CD4-positive, alpha-beta T cell treated with Interferon alpha-2 for 1 hour (primary cell): ENCODE measurements at regions not wholly inside any gene's neighbourhood (a gene's known extent, or its start where the extent isn't known, plus 50 kb on each side); places are given as distances from the start of the nearest gene placed in this dataset.
"Not testable (repeated sequence)": the region's sequence is repeated elsewhere in the genome, so short reads cannot be mapped to it uniquely, and the experiment has no call there.

Experiments
- DNase-seq, 2 donors: peaks; one replicate each; pipeline ENCODE4 v3.0.0-alpha.2; 2020 to 2022

- DNase-seq: no peak
Measured at GRCh38 chr18:39208729-39209128, 1643.1 kb upstream of the CELF4 start.

DNA sequence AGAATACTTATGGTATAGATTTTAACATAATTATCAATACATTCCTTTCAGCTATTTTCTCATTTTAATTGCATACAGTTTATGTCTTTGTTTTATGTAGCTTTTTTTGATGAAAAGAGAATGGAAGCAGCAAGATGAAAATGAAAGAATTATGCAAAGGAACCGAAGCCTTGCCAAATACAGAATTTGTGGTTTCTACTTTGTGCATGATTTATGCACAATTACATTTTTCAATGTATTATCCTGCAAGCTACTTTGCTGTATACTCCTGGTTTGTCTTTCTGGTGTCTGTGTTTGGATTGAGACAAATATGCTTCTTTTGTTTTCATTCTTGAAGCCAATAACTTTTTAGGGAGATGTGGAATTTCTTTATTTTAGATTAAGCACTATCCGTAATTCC lies 1642.6 kb upstream of the CELF4 start:
- DNase-seq: no peak

DNA sequence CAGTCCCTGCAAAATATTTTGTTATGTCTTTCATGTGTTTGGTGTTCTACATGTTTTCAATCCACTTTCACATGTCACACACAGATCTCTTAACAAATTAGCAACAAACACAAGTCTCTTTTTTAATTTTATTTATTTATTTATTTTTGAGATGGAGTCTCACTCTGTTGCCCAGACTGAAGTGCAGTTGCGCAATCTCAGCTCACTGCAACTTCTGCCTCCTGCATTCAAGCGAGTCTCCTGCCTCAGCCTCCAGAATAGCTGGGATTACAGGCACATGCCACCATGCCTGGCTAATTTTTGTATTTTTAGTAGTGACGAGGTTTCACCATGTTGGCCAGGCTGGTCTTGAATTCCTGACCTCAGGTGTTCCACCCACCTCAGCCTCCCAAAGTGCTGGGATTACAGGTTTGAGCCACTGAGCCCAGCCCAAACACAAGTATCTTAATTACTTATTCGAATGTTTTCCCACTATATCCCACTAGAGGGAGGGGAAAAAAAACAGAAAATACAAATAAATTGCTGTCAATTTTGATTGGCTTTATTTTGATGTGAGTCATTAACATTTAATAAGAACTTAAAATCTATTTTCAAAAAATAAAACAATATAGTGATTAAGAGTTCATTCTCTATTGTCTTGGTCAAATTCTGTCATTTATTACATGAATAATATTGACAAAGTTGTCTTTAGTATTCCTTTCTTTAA lies 1641.0 kb upstream of the CELF4 start:
- DNase-seq: not testable (repeated sequence)

DNA sequence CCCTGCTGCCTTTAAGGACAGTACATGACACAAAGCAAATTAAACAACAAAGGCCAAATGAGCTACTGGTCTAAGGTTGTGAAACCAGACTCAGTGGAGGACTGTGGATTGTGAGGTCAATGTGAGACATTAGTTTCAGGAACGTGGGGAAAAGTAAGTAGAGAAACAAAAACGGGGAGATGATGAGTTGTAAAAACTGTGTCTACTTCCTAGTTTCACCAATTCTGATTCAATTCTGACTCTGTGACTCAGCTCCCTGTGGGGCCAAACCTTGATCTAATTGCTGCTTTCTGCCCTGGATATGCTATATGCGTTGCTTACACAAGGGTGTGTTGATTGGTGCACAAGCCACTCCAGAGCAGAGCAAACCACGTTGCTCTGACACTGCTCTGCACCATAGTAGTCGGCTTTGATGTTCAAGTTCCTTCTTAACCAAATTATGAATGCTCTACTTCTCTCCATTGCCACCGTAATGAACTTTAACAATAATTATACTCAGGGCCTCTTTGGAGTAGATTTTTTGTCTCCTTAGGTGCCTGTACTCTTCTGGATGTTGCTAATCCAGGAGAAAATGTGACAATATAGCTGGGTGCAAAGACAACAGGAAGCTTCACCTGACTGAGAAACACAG lies 1640.1 kb upstream of the CELF4 start:
- DNase-seq: no peak

DNA sequence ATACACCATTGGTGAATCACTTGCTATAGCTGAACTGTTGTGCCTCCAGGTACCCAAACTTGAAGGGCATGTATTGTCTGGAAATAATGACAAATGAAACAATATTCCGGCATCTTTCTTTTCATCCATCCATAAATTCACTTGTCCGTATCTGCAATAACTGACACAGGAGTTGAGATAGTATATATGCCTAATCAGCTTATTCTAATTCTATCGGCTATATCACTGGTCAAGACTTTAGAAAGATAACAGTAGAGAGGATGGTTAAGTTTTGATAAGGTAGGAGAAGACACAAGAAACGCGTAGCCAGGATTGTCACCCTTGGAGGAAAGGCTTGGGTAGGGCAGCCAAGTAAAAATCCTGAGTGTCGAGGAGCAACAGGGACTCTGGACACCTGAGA lies 1634.6 kb upstream of the CELF4 start:
- DNase-seq: no peak

DNA sequence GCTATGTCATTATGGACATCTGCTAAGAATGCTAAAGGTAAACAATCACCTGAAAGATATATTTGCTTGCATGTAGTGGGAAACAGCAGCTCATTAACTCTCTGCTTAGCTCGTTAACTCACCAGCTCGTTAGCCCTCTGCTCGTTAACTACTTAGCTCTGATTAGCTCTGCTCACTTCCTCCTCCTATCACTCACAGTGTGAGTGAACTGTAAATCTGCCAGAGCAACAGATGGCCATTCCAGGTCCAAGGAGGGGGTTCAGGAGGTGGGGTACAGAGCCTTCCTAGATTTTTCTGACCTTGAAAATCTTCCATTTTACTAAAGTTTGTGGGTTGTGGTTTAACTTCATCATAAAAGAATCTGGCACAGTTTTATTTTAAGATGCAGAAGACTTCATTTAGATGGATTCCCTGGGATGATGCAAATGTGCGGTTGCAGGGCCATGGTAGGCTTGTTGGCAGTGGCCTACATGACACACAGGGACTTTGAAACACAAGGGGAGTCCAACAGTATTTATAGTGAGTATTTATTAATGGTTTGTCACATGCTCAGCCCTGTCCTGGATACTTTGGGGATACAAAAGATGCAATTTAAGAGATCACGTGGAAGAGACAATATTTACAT lies 1633.7 kb upstream of the CELF4 start:
- no peak for DNase-seq

- no peak for DNase-seq
Measured at GRCh38 chr18:39198376-39198775, 1632.8 kb upstream of the CELF4 start.

DNA sequence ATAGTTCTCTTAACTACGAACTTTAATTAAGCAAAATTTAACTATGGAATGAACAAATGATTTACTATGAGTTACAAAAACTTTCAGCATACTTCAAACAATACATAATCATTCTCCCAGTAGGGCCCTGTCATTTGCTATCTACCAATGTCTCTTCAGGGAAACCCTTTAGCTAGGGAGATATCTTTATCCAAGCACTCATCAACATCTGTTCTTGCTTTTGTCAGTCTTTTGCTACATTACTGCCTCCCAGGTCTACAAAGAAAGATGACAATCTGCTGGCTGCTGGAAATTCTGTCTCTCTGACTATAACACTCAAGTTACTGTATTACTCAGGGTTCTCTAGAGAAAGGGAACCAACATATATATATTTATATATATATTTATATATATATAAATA lies 1626.3 kb upstream of the CELF4 start:
- DNase-seq: no peak

- no peak for DNase-seq
Measured at GRCh38 chr18:39191058-39191457, 1625.5 kb upstream of the CELF4 start.

- DNase-seq: no peak
Measured at GRCh38 chr18:39190508-39190907, 1624.9 kb upstream of the CELF4 start.

GRCh38 chr18:39188278-39188677 lies 1622.7 kb upstream of the CELF4 start:
- DNase-seq: no peak

GRCh38 chr18:39186008-39186407 lies 1620.4 kb upstream of the CELF4 start:
- DNase-seq: no peak

GRCh38 chr18:39184176-39184575 lies 1618.6 kb upstream of the CELF4 start:
- no peak for DNase-seq

DNA sequence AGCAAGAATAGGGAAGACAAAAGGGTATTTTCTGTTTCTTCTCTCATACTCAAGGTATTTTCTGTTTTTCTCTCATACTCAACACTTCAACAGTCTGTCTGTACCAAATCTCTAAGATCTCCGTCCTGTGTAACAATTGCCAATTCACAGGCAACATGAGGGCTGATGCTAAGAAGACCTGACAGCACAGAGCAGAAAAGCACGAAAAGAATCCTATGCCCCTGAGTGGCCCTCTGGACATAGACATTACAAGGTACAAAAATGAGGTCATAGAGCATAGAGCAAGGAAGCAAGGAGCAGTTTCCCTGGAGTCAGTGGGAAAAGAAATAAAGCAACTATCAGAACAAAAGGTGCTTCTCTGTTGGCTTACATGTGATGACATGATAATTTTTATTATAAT lies 1612.6 kb upstream of the CELF4 start:
- no peak for DNase-seq

DNA sequence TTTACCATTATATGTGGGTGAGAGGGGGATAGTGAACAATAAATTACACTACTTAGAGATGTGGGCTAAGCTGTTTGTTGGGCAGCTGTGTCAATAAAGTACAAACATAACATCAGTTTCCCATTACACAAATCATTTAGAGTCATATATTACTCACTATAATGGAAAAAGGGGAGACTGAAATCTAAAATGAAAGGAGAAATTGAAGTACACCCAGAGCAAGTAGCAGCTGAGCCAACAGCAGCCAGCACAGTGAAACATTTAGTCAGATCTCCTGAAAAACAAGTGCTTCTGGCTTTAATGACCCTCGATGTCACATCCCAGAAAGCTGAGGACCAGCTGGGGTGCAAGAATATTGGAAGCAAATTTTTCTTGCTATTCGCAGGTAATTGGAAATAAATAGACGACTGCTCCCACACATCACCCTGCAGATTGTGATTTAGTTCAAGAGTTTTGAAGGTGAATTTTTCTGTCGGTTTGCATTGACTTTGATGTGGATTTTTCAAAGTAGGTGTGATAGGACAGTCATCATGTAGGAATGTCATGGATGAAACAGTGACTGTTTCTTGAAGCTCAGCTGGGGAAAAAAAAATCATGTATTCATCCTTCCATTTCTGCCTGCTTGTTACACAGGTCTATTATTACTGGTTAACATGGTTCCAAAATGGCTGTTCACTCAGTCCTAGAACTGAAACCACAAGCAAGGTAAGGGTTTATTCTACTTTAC lies 1607.3 kb upstream of the CELF4 start:
- DNase-seq: no peak

GRCh38 chr18:39168723-39169122 lies 1603.1 kb upstream of the CELF4 start:
- no peak for DNase-seq

GRCh38 chr18:39167990-39168389 lies 1602.4 kb upstream of the CELF4 start:
- no peak for DNase-seq

DNA sequence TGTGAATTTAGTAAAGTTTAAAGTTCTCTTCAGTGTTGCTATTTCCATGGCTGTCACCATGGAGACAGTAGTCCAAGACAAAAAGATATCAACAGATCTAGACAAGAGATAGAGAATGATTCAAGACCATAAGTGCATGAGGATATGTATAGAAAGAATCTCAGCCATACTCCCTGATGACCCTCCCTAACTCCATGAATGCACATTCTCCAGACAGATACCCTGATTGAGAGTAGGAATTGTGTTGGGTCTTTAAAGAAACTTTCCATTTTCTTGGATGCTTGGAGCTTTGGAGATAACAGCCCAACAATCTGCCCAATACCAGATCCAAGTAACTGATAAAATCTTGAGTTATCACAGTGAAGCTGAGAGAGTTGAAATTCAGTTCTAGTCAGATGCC lies 1601.2 kb upstream of the CELF4 start:
- DNase-seq: no peak

DNA sequence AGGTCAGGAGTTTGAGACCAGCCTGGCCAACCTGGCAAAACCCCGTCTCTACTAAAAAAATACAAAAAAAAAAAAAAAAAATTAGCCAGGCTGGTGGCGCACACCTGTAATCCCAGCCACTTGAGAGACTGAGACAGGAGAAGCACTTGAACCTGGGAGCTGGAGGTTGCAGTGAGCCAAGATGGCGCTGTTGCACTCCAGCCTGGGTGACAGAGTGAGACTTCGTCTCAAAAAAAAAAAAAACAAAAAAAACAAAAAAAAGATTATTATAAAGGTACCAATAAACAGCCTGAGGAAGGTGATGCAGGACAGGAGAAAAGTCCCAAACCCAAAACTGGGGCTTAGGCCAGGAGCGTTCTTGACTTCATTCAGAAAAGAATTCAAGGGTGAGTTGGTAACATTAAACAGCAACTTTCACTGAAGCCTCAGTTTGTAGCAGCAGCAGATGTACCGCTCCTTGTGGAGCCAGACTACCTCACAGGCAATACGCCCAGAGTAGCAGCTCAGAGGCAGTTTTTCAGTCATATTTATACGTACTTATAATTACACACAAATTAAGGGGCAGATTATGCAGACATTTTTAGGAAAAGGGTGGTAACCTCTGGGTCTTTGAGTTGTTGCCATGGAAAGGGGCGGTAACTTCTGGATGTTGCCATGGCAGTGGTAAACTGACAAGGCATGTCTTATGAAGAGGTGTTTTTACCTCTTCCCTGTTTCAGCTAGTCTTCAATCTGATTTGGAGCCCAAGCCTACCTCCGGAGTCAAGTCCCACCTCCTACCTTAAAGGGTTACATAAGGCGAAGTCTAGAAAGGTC lies 1596.6 kb upstream of the CELF4 start:
- DNase-seq: no peak

- DNase-seq: no peak
Measured at GRCh38 chr18:39149211-39149806, 1583.7 kb upstream of the CELF4 start.

GRCh38 chr18:39134255-39134654 lies 1568.7 kb upstream of the CELF4 start:
- DNase-seq: no peak

- DNase-seq: not testable (repeated sequence)
Measured at GRCh38 chr18:39127538-39127937, 1561.9 kb upstream of the CELF4 start.
